ENCODE measurements at regions not wholly inside any gene's neighbourhood (a gene's known extent, or its start where the extent isn't known, plus 50 kb on each side); places are given as distances from the start of the nearest gene placed in this dataset.

GRCh38 chr4:154999950-155000578 lies 208.4 kb upstream of the NPY2R start:
- H3K9ac ChIP-seq (ENCODE audit: low read length) = no peak overlapping the region
- no peaks in the 10 kb centered on the region for H3K9me3 ChIP-seq (ENCODE audit: low read length)
- no peaks in the 10 kb centered on the region for H3K4me1 ChIP-seq (ENCODE audit: insufficient read depth, low read length, severe bottlenecking)
- TF ChIP-seq CTCF (IDR thresholded peaks at IDR 0.05; ENCODE audit: low read length) (no peak), EZH2 (IDR thresholded peaks at IDR 0.05; ENCODE audit: borderline replicate concordance, low read length) (no peak)
- no peaks in the 10 kb centered on the region for H3K27me3 ChIP-seq (ENCODE audit: insufficient read depth, low read length)
- H4K20me1 ChIP-seq (ENCODE audit: insufficient read depth, low read length) = no peaks in the 10 kb centered on the region
- H3K4me3 ChIP-seq (ENCODE audit: low read depth, low read length, poor library complexity, severe bottlenecking) = no peak overlapping the region
- no peaks in the 10 kb centered on the region for H3K79me2 ChIP-seq (ENCODE audit: insufficient read depth, low read length)
- no peak overlapping the region for H3K4me2 ChIP-seq (ENCODE audit: low read length)
- no peak overlapping the region for H3K27ac ChIP-seq (ENCODE audit: low read depth, low read length, poor library complexity, severe bottlenecking)
- no peaks in the 10 kb centered on the region for H3F3A ChIP-seq (ENCODE audit: insufficient read depth, low read length)
- H2AFZ ChIP-seq (ENCODE audit: low read length) = no peak overlapping the region
- H3K36me3 ChIP-seq (ENCODE audit: insufficient read depth, low read length) = no peaks in the 10 kb centered on the region
- H3K9me2 ChIP-seq (ENCODE audit: low read depth, low read length) = no peaks in the 10 kb centered on the region

GRCh38 chr4:155001251-155001650 lies 207.2 kb upstream of the NPY2R start:
- Histone ChIP-seq H3K27me3 (ENCODE audit: insufficient read depth, low read length) (no peaks in the 10 kb centered on the region), H3K4me1 (ENCODE audit: insufficient read depth, low read length, severe bottlenecking) (no peaks in the 10 kb centered on the region), H3K9me3 (ENCODE audit: low read length) (no peaks in the 10 kb centered on the region), H2AFZ (ENCODE audit: low read length) (no peak overlapping the region), H3F3A (ENCODE audit: insufficient read depth, low read length) (no peaks in the 10 kb centered on the region), H3K27ac (ENCODE audit: low read depth, low read length, poor library complexity, severe bottlenecking) (no peak overlapping the region), H3K79me2 (ENCODE audit: insufficient read depth, low read length) (no peaks in the 10 kb centered on the region), H3K36me3 (ENCODE audit: insufficient read depth, low read length) (no peaks in the 10 kb centered on the region), H3K9ac (ENCODE audit: low read length) (no peak overlapping the region), H3K9me2 (ENCODE audit: low read depth, low read length) (no peaks in the 10 kb centered on the region), H4K20me1 (ENCODE audit: insufficient read depth, low read length) (no peaks in the 10 kb centered on the region), H3K4me3 (ENCODE audit: low read depth, low read length, poor library complexity, severe bottlenecking) (no peak overlapping the region), H3K4me2 (ENCODE audit: low read length) (no peak overlapping the region)
- TF ChIP-seq CTCF (IDR thresholded peaks at IDR 0.05; ENCODE audit: low read length) (no peak), EZH2 (IDR thresholded peaks at IDR 0.05; ENCODE audit: borderline replicate concordance, low read length) (no peak)

- no peaks in the 10 kb centered on the region for H3K9me2 ChIP-seq (ENCODE audit: low read depth, low read length)
- no peaks in the 10 kb centered on the region for H3K27me3 ChIP-seq (ENCODE audit: insufficient read depth, low read length)
- no peaks in the 10 kb centered on the region for H3K36me3 ChIP-seq (ENCODE audit: insufficient read depth, low read length)
- H4K20me1 ChIP-seq (ENCODE audit: insufficient read depth, low read length) = no peaks in the 10 kb centered on the region
- no peak overlapping the region for H2AFZ ChIP-seq (ENCODE audit: low read length)
- no peak overlapping the region for H3K9ac ChIP-seq (ENCODE audit: low read length)
- H3F3A ChIP-seq (ENCODE audit: insufficient read depth, low read length) = no peaks in the 10 kb centered on the region
- H3K79me2 ChIP-seq (ENCODE audit: insufficient read depth, low read length) = no peaks in the 10 kb centered on the region
- H3K27ac ChIP-seq (ENCODE audit: low read depth, low read length, poor library complexity, severe bottlenecking) = no peak overlapping the region
- H3K4me1 ChIP-seq (ENCODE audit: insufficient read depth, low read length, severe bottlenecking) = no peaks in the 10 kb centered on the region
- no peaks in the 10 kb centered on the region for H3K9me3 ChIP-seq (ENCODE audit: low read length)
- no peak overlapping the region for H3K4me3 ChIP-seq (ENCODE audit: low read depth, low read length, poor library complexity, severe bottlenecking)
- no peak overlapping the region for H3K4me2 ChIP-seq (ENCODE audit: low read length)
- TF ChIP-seq CTCF (IDR thresholded peaks at IDR 0.05; ENCODE audit: low read length) = no peak
- no peak for TF ChIP-seq EZH2 (IDR thresholded peaks at IDR 0.05; ENCODE audit: borderline replicate concordance, low read length)
Measured at GRCh38 chr4:155005395-155006090, 202.9 kb upstream of the NPY2R start.
